HL-60 (cell line): ENCODE measurements at regions not wholly inside any gene's neighbourhood (a gene's known extent, or its start where the extent isn't known, plus 50 kb on each side); places are given as distances from the start of the nearest gene placed in this dataset.

Source experiments
- DNase-seq, 2 experiments: peaks; one replicate each; pipeline ENCODE4 v3.0.0-alpha.2; 2010 to 2020; ENCODE audit warnings: low read depth in 1 of 2, low spot score in 1 of 2
- H3K27ac ChIP-seq: fragments of 250-450 bp; sonication (Bioruptor Pico); replicated peaks from 2 replicates; pipeline ENCODE4 v1.5.1; 2020; ENCODE audit warnings: mild to moderate bottlenecking, moderate library complexity
- H3K27me3 ChIP-seq: fragments of 250-450 bp; sonication (Bioruptor Pico); 2 replicates; pipeline ENCODE4 v1.5.1; 2021; ENCODE audit warnings: mild to moderate bottlenecking, moderate library complexity; ENCODE audit not compliant: insufficient read depth, poor library complexity, severe bottlenecking
- H3K4me3 ChIP-seq: replicated peaks from 2 replicates; pipeline ENCODE4 v1.5.1; 2011; ENCODE audit warnings: mild to moderate bottlenecking, control low read depth, low read length; ENCODE audit not compliant: insufficient read depth
- GABPA ChIP-seq: IDR thresholded peaks from 2 replicates; pipeline ENCODE4 v1.6.1; 2012; ENCODE audit warnings: low read depth
- POLR2AphosphoS5 ChIP-seq: IDR thresholded peaks from 2 replicates; pipeline ENCODE4 v1.6.1; 2012; ENCODE audit warnings: low read depth
- REST ChIP-seq: IDR thresholded peaks from 2 replicates; pipeline ENCODE4 v1.6.1; 2012; ENCODE audit warnings: low read depth; ENCODE audit not compliant: insufficient replicate concordance
- SPI1 ChIP-seq: IDR thresholded peaks from 2 replicates; pipeline ENCODE4 v1.6.1; 2012; ENCODE audit warnings: low read depth, mild to moderate bottlenecking, borderline replicate concordance
- TF ChIP-seq, protein P1 (sequence below): IDR thresholded peaks from one replicate; pipeline ENCODE4 v1.5.1; 2011; ENCODE audit warnings: low read length, control low read depth, inconsistent platforms; ENCODE audit not compliant: insufficient read depth

GRCh38 chr12:105698075-105698474, 367.6 kb downstream of the C12orf75 start:
- Histone ChIP-seq H3K27me3 (peaks cover 3% of the 10 kb centered on the region), H3K4me3 (no peak overlapping the region), H3K27ac (no peak overlapping the region)
- DNase-seq, result no peak
- TF ChIP-seq POLR2AphosphoS5 (no peak), SPI1 (no peak)

DNA sequence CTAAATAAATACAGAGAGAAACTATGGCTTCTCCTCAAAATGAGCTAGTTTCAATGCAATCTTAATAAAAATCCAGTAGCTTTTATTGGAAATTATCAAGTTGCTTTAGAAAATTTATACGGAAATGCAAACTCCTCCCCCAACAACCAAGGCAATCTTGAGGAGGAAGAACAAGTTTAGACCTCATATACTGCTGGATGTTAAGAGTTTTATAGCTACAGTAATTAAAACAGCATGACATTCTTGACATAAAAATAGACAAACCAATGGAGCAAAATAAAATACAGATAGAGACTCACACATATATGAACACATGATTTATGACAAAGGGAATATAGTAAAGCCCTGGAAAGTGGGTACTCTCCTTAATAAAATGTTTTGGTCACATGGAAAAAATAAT, 368.7 kb downstream of the C12orf75 start:
- Histone ChIP-seq H3K27me3 (peaks cover 3% of the 10 kb centered on the region), H3K27ac (no peak overlapping the region), H3K4me3 (no peak overlapping the region)
- TF ChIP-seq GABPA (no peak), REST (no peak), POLR2AphosphoS5 (no peak), SPI1 (no peak)
- TF ChIP-seq, protein P1, sequence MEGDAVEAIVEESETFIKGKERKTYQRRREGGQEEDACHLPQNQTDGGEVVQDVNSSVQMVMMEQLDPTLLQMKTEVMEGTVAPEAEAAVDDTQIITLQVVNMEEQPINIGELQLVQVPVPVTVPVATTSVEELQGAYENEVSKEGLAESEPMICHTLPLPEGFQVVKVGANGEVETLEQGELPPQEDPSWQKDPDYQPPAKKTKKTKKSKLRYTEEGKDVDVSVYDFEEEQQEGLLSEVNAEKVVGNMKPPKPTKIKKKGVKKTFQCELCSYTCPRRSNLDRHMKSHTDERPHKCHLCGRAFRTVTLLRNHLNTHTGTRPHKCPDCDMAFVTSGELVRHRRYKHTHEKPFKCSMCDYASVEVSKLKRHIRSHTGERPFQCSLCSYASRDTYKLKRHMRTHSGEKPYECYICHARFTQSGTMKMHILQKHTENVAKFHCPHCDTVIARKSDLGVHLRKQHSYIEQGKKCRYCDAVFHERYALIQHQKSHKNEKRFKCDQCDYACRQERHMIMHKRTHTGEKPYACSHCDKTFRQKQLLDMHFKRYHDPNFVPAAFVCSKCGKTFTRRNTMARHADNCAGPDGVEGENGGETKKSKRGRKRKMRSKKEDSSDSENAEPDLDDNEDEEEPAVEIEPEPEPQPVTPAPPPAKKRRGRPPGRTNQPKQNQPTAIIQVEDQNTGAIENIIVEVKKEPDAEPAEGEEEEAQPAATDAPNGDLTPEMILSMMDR, result no peak
- no peak for DNase-seq

DNA sequence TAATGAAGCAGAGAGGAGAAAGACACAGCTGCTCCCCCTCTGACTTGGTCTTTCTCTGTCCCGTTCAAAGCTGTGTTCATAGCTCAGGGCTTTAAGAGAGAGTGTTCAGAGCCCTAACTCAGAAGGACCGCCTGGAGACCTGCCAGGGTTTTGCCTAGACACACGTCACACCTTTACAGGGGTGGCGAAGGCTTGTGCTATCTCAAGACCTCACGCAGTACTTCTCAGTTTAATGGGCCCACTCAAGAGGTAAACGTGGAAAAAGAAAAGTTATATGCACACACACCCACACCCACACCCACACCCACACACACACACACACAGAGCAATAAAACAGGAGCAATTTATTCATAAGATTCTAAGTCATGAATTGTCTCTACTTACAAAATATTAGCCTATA, 374.3 kb downstream of the C12orf75 start:
- Histone ChIP-seq H3K27me3 (no peaks in the 10 kb centered on the region), H3K4me3 (no peak overlapping the region), H3K27ac (no peak overlapping the region)
- DNase-seq, result no peak
- TF ChIP-seq, protein P1, result no peak
- no peak for TF ChIP-seq REST
- no peak for TF ChIP-seq GABPA
- TF ChIP-seq SPI1, result no peak
- no peak for TF ChIP-seq POLR2AphosphoS5

GRCh38 chr12:105705235-105705634, 374.7 kb downstream of the C12orf75 start:
- no peak overlapping the region for H3K27ac ChIP-seq
- DNase-seq, result no peak
- no peak for TF ChIP-seq REST
- TF ChIP-seq, protein P1, result no peak
- no peak for TF ChIP-seq GABPA
- no peak for TF ChIP-seq POLR2AphosphoS5
- TF ChIP-seq SPI1, result no peak
- H3K4me3 ChIP-seq, result no peak overlapping the region
- H3K27me3 ChIP-seq, result no peaks in the 10 kb centered on the region
